ENCODE measurements at regions not wholly inside any gene's neighbourhood (a gene's known extent, or its start where the extent isn't known, plus 50 kb on each side); places are given as distances from the start of the nearest gene placed in this dataset.

GRCh38 chr5:61647672-61648071 is 315.6 kb downstream of the ZSWIM6 start:
- no peak for TF ChIP-seq FOXP2 (optimal IDR thresholded peaks at IDR 0.05; ENCODE audit: borderline replicate concordance, extremely low read depth, extremely low read length, insufficient read depth)
- TF ChIP-seq REST (IDR thresholded peaks at IDR 0.05; ENCODE audit: insufficient read depth in 1 of 2, low read depth in 2 of 2, low read length in 2 of 2): no peak
- no peak for TF ChIP-seq POLR2AphosphoS5 (IDR thresholded peaks at IDR 0.05; ENCODE audit: low read depth, low read length)
- TF ChIP-seq TAF1 (IDR thresholded peaks at IDR 0.05; ENCODE audit: borderline replicate concordance, insufficient read depth, low read length): no peak
- TF ChIP-seq SIN3A (IDR thresholded peaks at IDR 0.05; ENCODE audit: borderline replicate concordance, insufficient read depth, low read length): no peak

- TF ChIP-seq SIN3A (IDR thresholded peaks at IDR 0.05; ENCODE audit: borderline replicate concordance, insufficient read depth, low read length) (no peak), REST (IDR thresholded peaks at IDR 0.05; ENCODE audit: insufficient read depth in 1 of 2, low read depth in 2 of 2, low read length in 2 of 2) (no peak)
These were observed 317.2 kb downstream of the ZSWIM6 start for GRCh38 chr5:61649231-61649630.

- no peak for TF ChIP-seq POLR2AphosphoS5 (IDR thresholded peaks at IDR 0.05; ENCODE audit: low read depth, low read length)
- no peak for TF ChIP-seq SIN3A (IDR thresholded peaks at IDR 0.05; ENCODE audit: borderline replicate concordance, insufficient read depth, low read length)
- TF ChIP-seq TAF1 (IDR thresholded peaks at IDR 0.05; ENCODE audit: borderline replicate concordance, insufficient read depth, low read length): no peak
- no peak for TF ChIP-seq FOXP2 (optimal IDR thresholded peaks at IDR 0.05; ENCODE audit: borderline replicate concordance, extremely low read depth, extremely low read length, insufficient read depth)
- no peak for TF ChIP-seq REST (IDR thresholded peaks at IDR 0.05; ENCODE audit: insufficient read depth in 1 of 2, low read depth in 2 of 2, low read length in 2 of 2)
These were observed 317.9 kb downstream of the ZSWIM6 start for GRCh38 chr5:61649971-61650370.

GRCh38 chr5:61650661-61651060 is 318.6 kb downstream of the ZSWIM6 start:
- no peak for TF ChIP-seq POLR2AphosphoS5 (IDR thresholded peaks at IDR 0.05; ENCODE audit: low read depth, low read length)

- TF ChIP-seq SIN3A (IDR thresholded peaks at IDR 0.05; ENCODE audit: borderline replicate concordance, insufficient read depth, low read length): no peak
- TF ChIP-seq REST (IDR thresholded peaks at IDR 0.05; ENCODE audit: insufficient read depth in 1 of 2, low read depth in 2 of 2, low read length in 2 of 2): no peak
- no peak for TF ChIP-seq FOXP2 (optimal IDR thresholded peaks at IDR 0.05; ENCODE audit: borderline replicate concordance, extremely low read depth, extremely low read length, insufficient read depth)
- no peak for TF ChIP-seq TAF1 (IDR thresholded peaks at IDR 0.05; ENCODE audit: borderline replicate concordance, insufficient read depth, low read length)
These were observed 319.1 kb downstream of the ZSWIM6 start for GRCh38 chr5:61651195-61651594.

Data from PFSK-1 (cell line).